H1 (cell line): ENCODE measurements at regions not wholly inside any gene's neighbourhood (a gene's known extent, or its start where the extent isn't known, plus 50 kb on each side); places are given as distances from the start of the nearest gene placed in this dataset.

Experiments
- BRCA1 ChIP-seq: IDR thresholded peaks from 2 replicates; pipeline ENCODE4 v1.6.1; 2012; ENCODE audit warnings: low read depth, low read length, improper control_type of control experiment
- CHD2 ChIP-seq: IDR thresholded peaks from 2 replicates; pipeline ENCODE4 v1.6.1; 2012; ENCODE audit warnings: low read length, improper control_type of control experiment
- RAD21 ChIP-seq, 2 experiments: IDR thresholded peaks in 1 of 2; conservative IDR thresholded peaks in 1 of 2; 2 replicates each; pipeline ENCODE4 v1.6.1; 2011; ENCODE audit warnings: low read depth in 2 of 2, low read length in 2 of 2, improper control_type of control experiment in 1 of 2, inconsistent platforms in 1 of 2, mild to moderate bottlenecking in 1 of 2, moderate library complexity in 1 of 2
- RXRA ChIP-seq: IDR thresholded peaks from 2 replicates; pipeline ENCODE4 v1.6.1; 2011; ENCODE audit warnings: low read depth, mild to moderate bottlenecking, low read length, moderate library complexity; ENCODE audit not compliant: insufficient read depth
- TAF1 ChIP-seq: IDR thresholded peaks from 2 replicates; pipeline ENCODE4 v1.6.1; 2011; ENCODE audit warnings: mild to moderate bottlenecking, low read depth, low read length
- TBP ChIP-seq: IDR thresholded peaks from 2 replicates; pipeline ENCODE4 v1.6.1; 2011; ENCODE audit warnings: low read depth, low read length, improper control_type of control experiment
- TF ChIP-seq, protein P1 (sequence below): IDR thresholded peaks from 2 replicates; pipeline ENCODE4 v1.6.1; 2012; ENCODE audit warnings: inconsistent platforms

DNA sequence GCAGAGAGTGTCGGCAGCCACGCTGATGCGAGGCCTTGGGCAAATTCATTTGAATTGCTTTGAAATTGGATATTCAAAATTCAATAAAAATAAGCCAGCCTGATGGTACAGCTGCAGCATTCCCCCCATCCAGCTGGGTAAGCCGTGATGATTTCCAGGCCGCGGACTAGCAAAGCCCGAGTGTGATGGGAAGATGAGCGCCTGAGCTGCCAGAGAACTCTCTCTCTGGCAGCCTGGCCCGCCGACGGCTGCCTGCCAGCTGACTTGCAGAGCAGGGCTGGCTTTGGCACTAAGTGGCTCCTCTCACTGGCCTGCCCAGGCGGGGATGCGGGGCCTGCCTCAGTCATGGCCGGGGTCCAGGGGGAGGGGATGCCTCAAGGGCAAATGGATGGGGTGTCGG, 268.3 kb upstream of the WWC1 start (continued):
- TF ChIP-seq, protein P1, sequence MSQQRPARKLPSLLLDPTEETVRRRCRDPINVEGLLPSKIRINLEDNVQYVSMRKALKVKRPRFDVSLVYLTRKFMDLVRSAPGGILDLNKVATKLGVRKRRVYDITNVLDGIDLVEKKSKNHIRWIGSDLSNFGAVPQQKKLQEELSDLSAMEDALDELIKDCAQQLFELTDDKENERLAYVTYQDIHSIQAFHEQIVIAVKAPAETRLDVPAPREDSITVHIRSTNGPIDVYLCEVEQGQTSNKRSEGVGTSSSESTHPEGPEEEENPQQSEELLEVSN = no peak
- TF ChIP-seq RAD21 (IDR thresholded peaks at IDR 0.05 in 1 of 2, conservative IDR thresholded peaks at IDR 0.05 in 1 of 2; ENCODE audit: low read depth in 2 of 2, low read length in 2 of 2) (no peak), RXRA (no peak), TAF1 (no peak), CHD2 (no peak), TBP (no peak), BRCA1 (no peak)
